Left ventricle myocardium superior (tissue), 1 donor: ENCODE measurements at regions not wholly inside any gene's neighbourhood (a gene's known extent, or its start where the extent isn't known, plus 50 kb on each side); places are given as distances from the start of the nearest gene placed in this dataset.
"Not testable (repeated sequence)": the region's sequence is repeated elsewhere in the genome, so short reads cannot be mapped to it uniquely, and the experiment has no call there.

Experiments
- ATAC-seq: fragments of 200-7000 bp; cut with Tn5 transposase; one replicate; pipeline ENCODE4 v1.9.1; 2020; ENCODE audit warnings: mild to moderate bottlenecking, moderate library complexity
- DNase-seq: peaks from one replicate; pipeline ENCODE4 v3.0.0-alpha.2; 2020
- intact Hi-C: fragments of 100-400 bp; cut with micrococcal nuclease; formaldehyde crosslinking; loops from one replicate; pipeline ENCODE4 v1.11.0; 2022
- donor health status: DM: no; HTN: yes; CAD: no; lungs with severe emphysema.

DNA sequence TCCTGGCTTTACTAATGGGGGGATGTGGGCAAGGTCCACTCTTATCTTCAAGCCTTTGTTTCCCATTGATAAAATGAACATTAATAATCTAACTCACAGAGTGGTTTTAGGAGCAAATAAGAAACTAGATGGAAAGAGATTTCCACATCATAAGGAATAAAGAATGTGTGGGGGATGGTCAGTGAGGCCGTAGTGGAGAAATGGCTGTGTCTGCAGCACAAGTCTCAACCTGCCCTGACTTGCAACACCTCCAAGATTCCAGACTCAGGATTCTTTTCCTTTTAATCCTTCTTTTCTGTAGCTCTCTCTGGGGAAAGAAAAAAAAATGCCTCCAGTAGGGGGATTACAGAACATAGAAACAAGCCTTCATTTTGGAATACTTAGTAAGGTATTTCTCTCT, 124.2 kb upstream of the MEX3C start:
- ATAC-seq (no peak), DNase-seq (no peak)
- intact Hi-C loops = no loop called here

DNA sequence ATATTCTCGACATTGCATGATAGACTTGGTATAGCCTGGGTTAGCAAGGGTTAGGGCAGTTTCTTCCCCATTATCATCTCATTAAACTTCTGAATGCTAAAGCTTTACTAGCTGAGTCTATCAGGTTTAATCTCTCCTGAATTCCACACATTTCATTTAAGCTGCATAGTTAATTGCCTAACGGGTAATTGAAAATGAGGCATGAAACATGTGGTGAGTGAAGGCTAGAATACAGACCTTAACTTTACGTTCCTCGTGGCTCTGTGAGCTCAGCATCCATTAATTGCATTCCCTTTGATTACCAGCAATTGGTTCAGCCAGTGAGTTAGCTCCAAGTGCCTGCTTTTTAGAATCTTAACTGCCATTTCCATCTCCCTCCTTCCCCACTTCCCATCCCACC, 126.5 kb upstream of the MEX3C start:
- no peak for DNase-seq

DNA sequence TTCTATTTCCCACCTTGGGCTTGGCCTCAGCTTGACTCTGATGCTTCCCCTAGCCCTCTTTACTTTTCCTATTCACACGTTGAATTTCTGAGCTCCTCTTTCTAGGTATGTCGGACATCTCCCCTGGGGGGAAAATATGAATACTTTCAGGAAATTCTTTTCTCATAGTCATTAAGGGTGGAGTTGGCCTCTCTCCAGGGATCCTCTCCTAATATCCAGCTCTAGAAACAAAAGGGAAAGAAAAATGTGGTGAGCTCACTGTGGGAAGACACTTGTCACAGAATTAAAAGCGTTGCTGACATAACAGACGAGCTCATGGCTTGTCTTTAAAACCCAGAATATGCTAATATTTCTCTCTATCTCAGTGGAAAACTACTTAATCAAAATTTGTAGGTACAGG, 132.7 kb upstream of the MEX3C start:
- intact Hi-C loops = no loop called here
- ATAC-seq = no peak
- DNase-seq = no peak

More for the DNA sequence above, 126.5 kb upstream of the MEX3C start:
- no peak for ATAC-seq
- intact Hi-C loops = no loop called here

DNA sequence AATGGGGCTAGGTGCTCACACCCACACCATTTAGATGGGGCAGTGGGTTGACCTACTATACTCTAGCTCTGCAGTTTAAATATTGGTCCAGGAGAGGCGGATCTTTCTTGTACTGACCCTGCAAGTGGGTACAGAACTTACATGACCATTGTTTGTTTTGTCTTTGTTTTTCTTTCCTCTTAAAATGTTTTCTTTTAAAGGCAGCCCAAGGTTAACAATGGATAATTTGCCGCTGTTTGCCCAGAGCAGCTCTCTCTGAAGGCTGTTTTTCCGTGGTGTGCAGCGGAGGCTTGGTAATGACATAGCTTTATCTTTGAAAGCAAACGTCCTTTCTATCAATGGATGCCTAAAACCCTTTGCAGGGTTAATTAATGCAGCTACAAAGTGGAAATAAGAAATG, 133.3 kb upstream of the MEX3C start:
- intact Hi-C loops = no loop called here
- no peak for DNase-seq
- ATAC-seq = no peak

DNA sequence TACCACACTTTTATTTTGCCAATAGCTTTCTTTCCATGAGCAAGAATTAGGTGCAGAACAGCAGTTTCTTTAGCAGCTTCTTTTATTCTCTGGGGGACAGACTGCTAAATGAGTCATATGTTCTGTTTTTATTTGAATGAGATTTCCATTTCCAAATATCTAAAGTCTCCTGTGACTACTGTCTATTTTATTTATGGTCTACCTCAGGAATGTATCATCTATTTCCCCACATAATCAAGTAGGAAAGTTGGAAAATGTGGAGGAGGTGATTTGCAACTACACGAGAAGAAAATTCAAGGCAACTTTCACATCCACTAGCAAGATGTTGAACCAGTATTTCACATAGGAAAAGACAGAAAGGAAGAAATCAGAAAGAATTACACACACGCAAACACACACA, 139.9 kb upstream of the MEX3C start:
- ATAC-seq = no peak
- intact Hi-C loops = no loop called here
- no peak for DNase-seq

DNA sequence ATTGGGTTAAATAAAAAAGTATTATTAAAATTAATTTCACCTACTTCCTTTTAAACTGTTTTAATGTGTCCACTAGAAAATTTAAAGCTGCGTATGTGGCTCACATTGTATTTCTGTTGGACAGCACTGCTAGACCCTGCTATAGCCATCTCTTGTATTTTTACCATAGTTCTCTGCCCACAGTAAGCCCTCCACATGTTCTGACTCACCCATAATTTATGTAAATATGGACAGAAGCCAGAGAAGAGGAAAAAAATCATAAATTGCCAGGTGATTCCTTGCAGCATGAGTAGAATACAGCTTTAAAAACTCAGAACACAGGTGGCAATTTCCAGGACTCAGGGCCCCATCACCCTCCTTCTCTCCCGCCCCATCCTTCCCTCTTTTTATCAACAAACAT, 142.4 kb upstream of the MEX3C start:
- ATAC-seq (no peak), DNase-seq (no peak)
- intact Hi-C loops = no loop called here

DNA sequence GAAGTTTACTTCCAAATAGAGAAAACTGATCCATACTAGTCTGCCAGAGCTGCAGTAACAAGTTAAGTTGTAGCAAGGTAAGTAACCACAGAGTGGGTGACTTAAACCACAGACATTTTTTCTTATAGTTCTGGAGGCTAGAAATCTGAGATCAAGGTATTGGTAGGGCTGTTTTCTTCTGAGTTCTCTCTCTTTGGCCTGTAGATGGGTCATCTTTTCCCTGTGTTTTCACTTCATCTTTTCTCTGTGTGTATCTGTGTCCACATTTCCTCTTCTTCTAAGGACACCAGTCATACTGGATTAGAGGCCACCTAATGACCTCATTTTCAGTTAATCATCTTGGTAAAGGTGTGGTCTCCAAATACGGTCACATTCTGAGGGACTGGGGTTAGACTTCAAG, 142.9 kb upstream of the MEX3C start:
- intact Hi-C loops = no loop called here
- ATAC-seq (no peak), DNase-seq (no peak)

DNA sequence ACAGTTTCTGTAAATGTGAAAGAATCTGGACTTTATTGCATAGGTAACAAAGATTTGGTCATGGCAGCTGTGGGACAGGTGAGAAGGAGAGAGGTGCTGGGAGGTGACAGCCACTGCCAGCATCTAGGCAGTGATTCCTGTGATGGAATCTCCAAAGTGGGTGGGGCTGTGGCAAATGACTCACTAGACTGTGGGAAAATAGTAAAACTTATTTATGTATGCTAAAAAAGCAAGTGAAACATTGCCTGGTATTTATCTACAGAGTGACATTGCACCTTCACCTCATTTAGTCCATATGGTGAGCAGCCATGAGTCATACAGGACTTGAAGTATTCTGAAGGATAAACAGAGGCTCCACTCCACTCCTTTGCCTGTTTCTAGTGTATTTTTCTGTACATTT, 145.3 kb upstream of the MEX3C start:
- intact Hi-C loops = no loop called here
- no peak for ATAC-seq
- DNase-seq = no peak

DNA sequence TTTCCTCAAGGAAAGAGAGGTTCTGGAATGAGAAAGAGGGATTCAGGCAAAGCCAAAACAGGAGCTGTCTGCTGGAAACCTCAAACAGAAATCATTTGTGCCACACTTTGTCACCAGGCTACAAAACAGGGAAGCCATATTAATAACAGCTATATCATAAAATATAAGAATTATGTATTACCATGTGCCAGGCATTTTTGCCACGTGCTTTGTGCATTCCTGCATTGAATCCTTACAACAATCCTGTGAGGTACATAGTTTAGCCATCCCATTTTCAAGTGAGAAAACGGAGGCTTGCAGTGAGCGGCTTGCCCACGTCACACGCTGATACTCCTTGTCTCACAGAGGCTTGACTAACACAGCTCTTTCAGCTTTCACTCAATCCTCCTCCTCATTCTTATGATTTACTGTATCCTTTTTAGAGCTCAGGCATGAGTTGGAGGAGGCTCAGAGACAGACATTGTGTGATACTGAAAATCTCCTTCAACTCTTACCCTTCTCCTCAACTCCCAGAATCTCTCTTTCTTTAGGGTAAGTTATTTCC, 148.4 kb upstream of the MEX3C start:
- intact Hi-C loops = no loop called here
- ATAC-seq = no peak
- DNase-seq = no peak

DNA sequence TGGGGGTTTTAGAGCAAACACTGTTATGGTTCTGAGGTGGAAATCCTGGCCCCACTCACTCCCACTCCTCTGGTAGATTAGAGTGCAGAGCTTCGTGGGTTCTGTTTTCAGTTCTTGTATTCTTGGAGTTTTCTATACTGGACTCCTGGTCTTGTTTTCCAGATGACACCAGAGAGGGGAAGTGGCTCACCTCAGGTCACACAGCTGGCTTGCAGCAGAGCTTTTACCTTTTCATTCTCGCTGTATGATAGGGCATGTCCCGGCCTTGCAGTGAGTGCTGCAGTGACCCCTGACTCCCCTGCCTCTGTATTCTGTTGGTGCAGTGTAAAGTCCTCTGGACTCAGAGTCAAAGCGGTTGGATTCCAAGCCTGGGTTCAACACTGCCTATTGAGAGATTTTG, 148.9 kb upstream of the MEX3C start:
- no peak for ATAC-seq
- intact Hi-C loops = no loop called here

DNA sequence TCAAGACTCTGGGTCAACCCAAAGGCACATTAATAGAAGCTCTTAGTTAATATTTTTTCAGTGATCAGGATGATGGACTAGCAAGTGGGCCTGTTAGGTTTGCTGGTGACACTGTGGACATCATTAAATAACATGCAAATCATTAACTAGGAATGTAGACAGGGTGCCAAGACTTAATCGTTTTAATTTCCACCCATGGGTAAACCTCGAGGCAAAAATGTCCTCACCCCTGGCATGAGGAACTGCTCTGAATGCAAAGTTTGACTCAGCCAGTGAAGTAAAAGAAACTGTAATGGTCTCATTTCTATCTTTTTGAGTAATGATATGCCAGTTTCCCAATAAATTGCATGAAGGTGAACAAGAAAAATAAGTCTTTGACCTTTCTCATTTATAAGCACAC, 152.6 kb upstream of the MEX3C start:
- intact Hi-C loops = no loop called here
- ATAC-seq (no peak), DNase-seq (no peak)

More for the DNA sequence above, 148.9 kb upstream of the MEX3C start:
- no peak for DNase-seq

DNA sequence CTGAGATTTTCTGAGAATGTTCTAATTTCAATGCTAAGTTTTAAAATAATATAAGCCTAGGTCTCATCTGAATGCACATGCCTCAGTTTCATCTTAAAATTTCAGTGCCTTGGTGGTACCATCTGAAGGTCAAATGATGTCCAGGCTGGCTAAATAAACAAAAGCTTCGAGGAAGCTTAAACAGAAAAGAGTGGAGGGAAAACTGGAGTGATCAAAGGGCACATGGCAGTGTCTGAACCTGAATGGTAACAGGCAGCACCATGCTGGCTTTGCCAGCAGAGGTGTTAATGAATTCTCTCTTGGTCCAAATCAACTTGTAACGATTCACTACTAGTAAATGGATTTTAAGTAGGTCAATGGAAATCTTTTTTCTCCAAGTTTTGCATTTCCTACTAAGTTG, 158.4 kb upstream of the MEX3C start:
- DNase-seq (no peak), ATAC-seq (no peak)
- intact Hi-C loops = no loop called here

DNA sequence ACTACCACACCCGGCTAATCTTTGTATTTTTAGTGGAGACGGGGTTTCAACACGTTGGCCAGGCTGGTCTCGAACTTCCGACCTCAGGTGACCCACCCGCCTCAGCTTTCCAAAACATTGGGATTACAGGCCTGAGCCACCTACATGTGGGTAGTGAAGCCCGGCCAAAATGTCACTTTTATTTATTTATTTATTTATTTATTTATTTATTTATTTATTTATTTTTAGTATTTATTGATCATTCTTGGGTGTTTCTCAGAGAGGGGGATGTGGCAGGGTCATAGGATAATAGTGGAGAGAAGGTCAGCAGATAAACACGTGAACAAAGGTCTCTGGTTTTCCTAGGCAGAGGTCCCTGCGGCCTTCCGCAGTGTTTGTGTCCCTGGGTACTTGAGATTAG, 162.8 kb upstream of the MEX3C start:
- DNase-seq, intact Hi-C loops, ATAC-seq: not testable (repeated sequence)

DNA sequence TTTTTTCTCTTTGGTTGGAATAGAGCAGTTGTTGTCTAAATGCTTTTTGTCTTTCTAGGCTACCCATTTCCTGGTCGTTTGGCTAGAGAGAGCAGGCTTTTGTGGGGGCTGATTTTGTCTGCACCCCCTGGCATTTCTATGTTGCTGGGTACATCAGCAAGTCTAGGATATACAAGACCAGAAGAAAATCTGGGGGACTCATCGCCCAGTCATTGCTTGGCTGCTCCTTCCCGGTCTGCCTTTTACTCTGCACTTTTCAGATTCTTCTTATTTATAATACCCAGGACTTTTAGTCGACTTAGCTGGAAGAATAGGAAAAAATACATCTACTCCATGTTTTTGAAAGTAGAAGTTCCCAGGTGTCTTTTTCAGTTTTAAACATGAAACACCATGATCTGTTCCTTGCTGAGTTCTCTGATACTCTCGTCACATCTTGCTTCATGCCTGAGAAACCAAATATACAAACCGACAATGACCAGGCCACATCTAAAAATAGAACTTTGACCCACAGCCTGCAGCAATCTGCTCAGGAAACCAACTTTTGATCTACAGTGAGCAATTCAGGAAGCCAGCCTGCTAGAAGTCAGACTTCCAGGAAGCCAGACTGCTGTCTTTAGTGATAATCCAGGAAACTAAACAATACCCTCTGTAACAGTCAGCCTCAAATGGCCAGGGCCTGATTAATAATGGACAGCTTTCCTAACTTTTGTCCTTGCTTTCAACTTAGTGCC, 163.8 kb upstream of the MEX3C start:
- ATAC-seq (peak; percentile 91), DNase-seq (no peak)
- intact Hi-C loops = no loop called here

DNA sequence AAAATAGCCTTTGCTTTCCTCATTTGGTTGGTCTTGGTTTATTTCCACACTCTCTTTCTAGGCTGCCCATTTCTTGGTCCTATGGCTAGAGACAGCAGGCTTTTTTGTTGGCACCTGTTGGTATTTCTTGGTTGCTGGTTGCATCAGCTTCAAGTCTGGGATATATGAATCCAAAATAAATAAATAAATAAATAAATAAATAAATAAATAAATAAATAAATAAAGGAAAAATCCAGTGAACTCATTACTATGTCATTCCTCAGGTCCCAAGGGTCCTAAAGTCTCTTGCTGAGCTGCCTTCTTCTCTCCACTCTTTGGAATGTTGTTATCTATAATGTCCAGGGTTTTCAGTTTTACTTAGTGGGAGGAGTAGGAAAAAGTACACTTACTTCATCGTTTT, 165.9 kb upstream of the MEX3C start:
- intact Hi-C loops = no loop called here
- ATAC-seq (peak; percentile 22), DNase-seq (no peak)

DNA sequence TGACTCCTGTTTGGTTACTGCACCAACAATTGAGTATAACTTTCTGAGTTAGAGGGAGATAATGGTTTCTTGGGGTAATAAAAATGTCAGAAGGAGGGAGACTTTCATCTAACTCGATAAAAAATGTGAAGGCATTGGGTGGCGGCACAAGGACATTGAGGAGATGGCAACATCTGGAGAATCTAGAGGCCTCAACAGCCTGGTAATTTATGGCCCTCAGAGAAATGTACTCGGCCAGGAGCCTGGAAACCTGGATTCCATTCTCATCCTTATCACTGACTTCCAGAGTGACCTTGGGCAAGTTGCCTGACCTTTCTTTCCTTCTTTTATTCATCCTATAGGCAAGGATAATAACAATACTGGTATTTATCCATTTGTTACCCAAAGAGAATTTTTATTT, 173.5 kb upstream of the MEX3C start:
- DNase-seq = no peak
- intact Hi-C loops = no loop called here
- peak; percentile 74 for ATAC-seq

DNA sequence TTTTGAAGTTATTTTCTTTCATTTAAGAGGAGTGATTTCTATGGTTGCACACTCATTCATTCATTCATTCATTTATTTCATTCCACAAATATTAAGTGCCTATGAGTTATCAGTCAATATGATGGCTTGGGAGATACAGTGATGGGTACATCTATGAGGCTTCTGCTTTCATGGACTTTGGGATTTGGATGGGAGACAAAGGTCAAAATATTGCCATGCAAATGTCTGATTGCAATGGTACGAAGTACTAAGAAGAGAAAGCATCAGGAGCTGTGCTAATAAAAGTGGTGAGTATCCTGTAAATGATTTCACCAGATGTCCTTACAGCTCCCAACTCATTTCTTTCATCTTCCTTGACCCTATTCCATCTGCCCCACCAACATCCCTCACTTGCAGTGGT, 174.4 kb upstream of the MEX3C start:
- ATAC-seq (no peak), DNase-seq (no peak)
- intact Hi-C loops = no loop called here

DNA sequence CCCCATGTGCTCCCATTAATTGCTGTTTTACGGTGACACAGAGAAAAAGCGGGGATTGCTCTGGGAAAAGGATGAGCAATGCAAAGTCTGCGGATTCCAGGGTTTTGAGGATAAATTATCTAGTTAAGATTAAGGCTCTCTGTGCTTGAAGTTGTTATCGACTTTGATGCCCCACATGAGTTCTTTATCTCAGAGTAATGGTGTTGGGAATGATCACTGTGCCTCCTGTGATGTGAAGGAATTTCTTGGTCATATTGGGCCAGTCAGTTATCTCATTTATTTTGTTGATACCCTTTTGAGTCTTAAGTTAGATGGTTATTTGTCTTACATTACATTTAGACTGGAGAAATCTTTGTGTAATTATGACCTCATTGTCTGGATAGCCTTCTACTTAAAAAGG, 184.6 kb upstream of the MEX3C start:
- intact Hi-C loops = no loop called here
- no peak for ATAC-seq
- DNase-seq = no peak

DNA sequence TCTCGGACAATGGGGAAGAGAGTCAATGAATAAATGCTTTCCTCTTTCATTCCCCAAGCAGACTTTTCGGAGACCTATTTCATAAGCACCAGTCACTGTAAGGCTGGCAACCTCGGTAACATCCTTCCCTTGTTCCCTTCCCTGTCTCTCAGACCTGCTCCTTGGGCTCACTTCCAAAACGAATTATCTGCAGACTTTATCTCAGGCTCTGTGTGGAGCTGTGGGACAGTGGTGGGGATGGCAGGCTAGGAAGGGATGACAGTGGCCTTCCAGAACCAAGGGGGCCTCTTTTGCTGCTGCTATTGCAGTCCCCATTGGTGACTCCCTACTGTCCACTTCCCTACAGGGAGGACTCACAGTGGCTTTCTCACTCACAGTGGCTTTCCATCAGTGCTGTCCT, 185.6 kb upstream of the MEX3C start:
- ATAC-seq = no peak
- DNase-seq = no peak
- intact Hi-C loops = no loop called here

DNA sequence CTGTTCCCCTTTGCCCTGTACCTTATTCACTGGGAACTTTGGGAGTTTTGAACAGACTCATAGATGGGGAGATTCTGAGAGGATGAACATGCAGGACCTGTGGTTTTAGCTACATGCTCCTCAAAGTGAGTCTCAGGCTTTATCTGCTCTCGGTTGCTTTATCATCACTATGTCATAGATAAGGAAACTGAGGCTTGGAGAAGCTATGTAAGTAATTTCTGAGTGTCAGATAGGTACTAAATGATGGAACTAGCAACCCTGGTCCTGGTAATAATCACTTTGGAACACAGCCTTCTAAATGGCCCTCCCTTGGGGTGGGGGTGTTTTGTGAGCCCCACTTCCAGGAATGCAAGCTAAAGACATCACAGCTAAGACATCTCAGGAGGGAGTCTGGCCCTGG, 186.2 kb upstream of the MEX3C start:
- intact Hi-C loops = no loop called here
- no peak for DNase-seq
- no peak for ATAC-seq

DNA sequence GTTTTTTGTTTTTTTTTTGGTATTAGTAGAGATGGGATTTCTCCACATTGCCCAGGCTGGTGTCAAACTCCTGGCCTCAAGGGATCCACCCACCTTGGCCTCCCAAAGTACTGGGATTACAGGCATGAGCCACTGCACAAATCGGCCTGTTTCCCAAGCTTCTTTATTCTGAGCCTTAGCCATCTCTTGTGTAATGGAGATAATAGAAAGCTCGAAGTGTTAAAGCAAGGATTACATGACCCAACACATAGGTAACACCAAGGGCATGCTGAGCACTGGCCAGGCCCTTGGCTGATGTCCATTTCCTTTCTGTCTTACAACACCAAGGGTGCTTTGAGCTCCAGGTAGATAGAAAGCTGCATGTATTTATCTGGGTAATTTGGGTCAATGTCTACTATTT, 187.8 kb upstream of the MEX3C start:
- DNase-seq (no peak), ATAC-seq (no peak)
- intact Hi-C loops = no loop called here

DNA sequence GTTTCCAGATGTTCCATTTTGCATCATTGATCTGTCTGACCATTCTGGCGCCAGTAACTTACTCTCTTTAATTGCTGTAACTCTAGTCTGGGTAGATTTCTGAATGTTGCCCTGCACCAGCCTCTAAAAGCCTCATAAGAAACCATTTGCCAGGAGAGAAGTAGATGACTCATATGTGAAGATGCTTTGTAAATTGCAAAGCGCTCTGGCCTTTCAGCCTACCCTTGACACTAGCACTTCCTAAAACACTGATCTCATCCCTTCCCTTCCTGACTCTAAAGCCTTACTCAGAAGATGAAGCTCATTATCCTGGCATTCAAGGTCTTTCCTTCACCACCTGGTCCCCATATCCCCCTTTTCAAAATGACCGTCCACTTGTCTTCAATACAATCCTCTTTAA, 193.2 kb upstream of the MEX3C start:
- DNase-seq = no peak
- ATAC-seq = no peak
- intact Hi-C loops = no loop called here
